ENCODE measurements at regions not wholly inside any gene's neighbourhood (a gene's known extent, or its start where the extent isn't known, plus 50 kb on each side); places are given as distances from the start of the nearest gene placed in this dataset.
"Not testable (repeated sequence)": the region's sequence is repeated elsewhere in the genome, so short reads cannot be mapped to it uniquely, and the experiment has no call there.

DNA sequence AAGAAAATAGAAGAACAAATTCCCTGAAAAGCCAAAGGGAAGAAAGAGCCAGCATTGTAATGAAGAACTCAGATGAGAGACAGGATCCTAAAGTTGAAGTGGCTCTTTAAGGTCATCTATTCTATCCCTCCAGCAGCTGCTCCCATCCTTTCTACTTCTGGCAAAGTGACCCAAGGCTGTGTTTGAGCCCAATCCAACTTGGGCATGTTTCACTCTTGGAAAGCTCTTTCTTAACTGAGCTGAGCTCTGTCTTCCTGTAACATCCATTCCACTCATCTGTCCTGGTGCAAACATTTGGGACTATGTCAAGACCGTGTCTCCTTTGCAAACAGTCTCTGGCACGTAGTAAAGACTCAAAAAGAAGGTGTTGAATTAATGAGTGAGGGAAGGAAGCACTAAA lies 298.1 kb upstream of the IGF1R start:
- Histone ChIP-seq H3K9ac (ENCODE audit: insufficient read depth, low read length) (no peak overlapping the region), H3K79me2 (ENCODE audit: control insufficient read depth, insufficient read depth, low read length) (no peaks in the 10 kb centered on the region), H3K4me1 (ENCODE audit: control insufficient read depth, extremely low read depth, insufficient read depth, low read length) (no peaks in the 10 kb centered on the region), H3K4me3 (replicated peaks in 1 of 4; ENCODE audit: control extremely low read depth in 1 of 4, insufficient read depth in 1 of 4, low read depth in 3 of 4, low read length in 4 of 4) (no peak overlapping the region), H3K9me3 (ENCODE audit: control insufficient read depth, insufficient read depth, low read depth, low read length) (no peaks in the 10 kb centered on the region), H2AFZ (ENCODE audit: low read length) (no peak overlapping the region), H3K27me3 (ENCODE audit: control insufficient read depth, insufficient read depth, low read length) (no peaks in the 10 kb centered on the region), H3K27ac (ENCODE audit: insufficient read depth, low read length) (no peak overlapping the region), H3K36me3 (ENCODE audit: control insufficient read depth, insufficient read depth, low read length) (no peaks in the 10 kb centered on the region), H4K20me1 (ENCODE audit: control insufficient read depth, extremely low read depth, insufficient read depth, low read length) (no peaks in the 10 kb centered on the region), H3K4me2 (ENCODE audit: extremely low read depth, insufficient read depth, low read length) (no peak overlapping the region)
- TF ChIP-seq EZH2 (IDR thresholded peaks at IDR 0.05; ENCODE audit: low read length, missing control alignments), result no peak
- TF ChIP-seq, protein P1, sequence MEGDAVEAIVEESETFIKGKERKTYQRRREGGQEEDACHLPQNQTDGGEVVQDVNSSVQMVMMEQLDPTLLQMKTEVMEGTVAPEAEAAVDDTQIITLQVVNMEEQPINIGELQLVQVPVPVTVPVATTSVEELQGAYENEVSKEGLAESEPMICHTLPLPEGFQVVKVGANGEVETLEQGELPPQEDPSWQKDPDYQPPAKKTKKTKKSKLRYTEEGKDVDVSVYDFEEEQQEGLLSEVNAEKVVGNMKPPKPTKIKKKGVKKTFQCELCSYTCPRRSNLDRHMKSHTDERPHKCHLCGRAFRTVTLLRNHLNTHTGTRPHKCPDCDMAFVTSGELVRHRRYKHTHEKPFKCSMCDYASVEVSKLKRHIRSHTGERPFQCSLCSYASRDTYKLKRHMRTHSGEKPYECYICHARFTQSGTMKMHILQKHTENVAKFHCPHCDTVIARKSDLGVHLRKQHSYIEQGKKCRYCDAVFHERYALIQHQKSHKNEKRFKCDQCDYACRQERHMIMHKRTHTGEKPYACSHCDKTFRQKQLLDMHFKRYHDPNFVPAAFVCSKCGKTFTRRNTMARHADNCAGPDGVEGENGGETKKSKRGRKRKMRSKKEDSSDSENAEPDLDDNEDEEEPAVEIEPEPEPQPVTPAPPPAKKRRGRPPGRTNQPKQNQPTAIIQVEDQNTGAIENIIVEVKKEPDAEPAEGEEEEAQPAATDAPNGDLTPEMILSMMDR (conservative IDR thresholded peaks at IDR 0.05 in 1 of 2, IDR thresholded peaks at IDR 0.05 in 1 of 2; ENCODE audit: low read depth in 1 of 2, low read length in 2 of 2), result no peak
- DNase-seq (ENCODE audit: low read depth in 2 of 2), result no peak

DNA sequence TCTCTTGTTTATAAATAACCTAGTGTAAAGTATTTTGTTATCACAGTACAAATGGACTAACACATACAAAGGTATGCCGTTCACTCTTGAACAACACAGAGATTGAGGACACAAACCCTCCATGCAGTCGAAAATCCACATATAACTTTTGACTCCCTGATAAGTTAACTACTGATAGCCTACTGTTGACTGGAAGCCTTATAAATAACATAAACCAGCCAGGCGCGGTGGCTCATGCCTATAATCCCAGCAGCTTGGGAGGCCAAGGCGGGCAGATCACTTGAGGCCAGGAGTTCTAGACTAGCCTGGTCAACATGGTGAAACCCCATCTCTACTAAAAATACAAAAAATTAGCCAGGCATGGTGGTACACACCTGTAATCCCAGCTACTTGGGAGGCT lies 290.1 kb upstream of the IGF1R start:
- not testable (repeated sequence) for H3K4me1 ChIP-seq (ENCODE audit: control insufficient read depth, extremely low read depth, insufficient read depth, low read length); H3K27me3 ChIP-seq (ENCODE audit: control insufficient read depth, insufficient read depth, low read length); H3K79me2 ChIP-seq (ENCODE audit: control insufficient read depth, insufficient read depth, low read length); H4K20me1 ChIP-seq (ENCODE audit: control insufficient read depth, extremely low read depth, insufficient read depth, low read length); H3K9ac ChIP-seq (ENCODE audit: insufficient read depth, low read length); H3K36me3 ChIP-seq (ENCODE audit: control insufficient read depth, insufficient read depth, low read length); H3K9me3 ChIP-seq (ENCODE audit: control insufficient read depth, insufficient read depth, low read depth, low read length); DNase-seq (ENCODE audit: low read depth in 2 of 2); H2AFZ ChIP-seq (ENCODE audit: low read length); H3K4me2 ChIP-seq (ENCODE audit: extremely low read depth, insufficient read depth, low read length); H3K27ac ChIP-seq (ENCODE audit: insufficient read depth, low read length); H3K4me3 ChIP-seq (replicated peaks in 1 of 4; ENCODE audit: control extremely low read depth in 1 of 4, insufficient read depth in 1 of 4, low read depth in 3 of 4, low read length in 4 of 4)

DNA sequence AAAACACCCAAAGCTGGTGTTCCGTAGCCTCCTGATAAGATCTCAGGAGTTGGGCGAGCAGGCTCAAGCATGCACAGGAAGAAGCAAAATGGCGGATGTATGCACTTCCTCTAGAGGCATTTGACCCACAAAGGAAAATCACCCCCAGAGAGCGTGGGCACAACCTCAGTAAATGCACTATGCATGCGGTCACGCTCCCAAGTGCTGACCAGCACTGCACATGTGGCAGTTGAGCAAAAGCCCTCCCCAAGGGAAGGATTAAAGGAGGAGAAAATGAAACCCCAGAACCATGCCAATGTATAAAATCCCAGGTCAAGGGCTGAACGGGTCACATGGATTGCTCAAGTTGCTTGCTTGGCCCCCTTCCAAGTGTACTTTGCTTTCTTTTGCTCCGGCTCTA lies 289.4 kb upstream of the IGF1R start:
- TF ChIP-seq EZH2 (IDR thresholded peaks at IDR 0.05; ENCODE audit: low read length, missing control alignments), result no peak
- TF ChIP-seq, protein P1 (conservative IDR thresholded peaks at IDR 0.05 in 1 of 2, IDR thresholded peaks at IDR 0.05 in 1 of 2; ENCODE audit: low read depth in 1 of 2, low read length in 2 of 2), result no peak
- H3K27me3 ChIP-seq (ENCODE audit: control insufficient read depth, insufficient read depth, low read length), result no peaks in the 10 kb centered on the region
- H3K79me2 ChIP-seq (ENCODE audit: control insufficient read depth, insufficient read depth, low read length), result no peaks in the 10 kb centered on the region
- H3K27ac ChIP-seq (ENCODE audit: insufficient read depth, low read length), result no peak overlapping the region
- no peaks in the 10 kb centered on the region for H3K36me3 ChIP-seq (ENCODE audit: control insufficient read depth, insufficient read depth, low read length)
- H2AFZ ChIP-seq (ENCODE audit: low read length), result no peak overlapping the region
- no peaks in the 10 kb centered on the region for H4K20me1 ChIP-seq (ENCODE audit: control insufficient read depth, extremely low read depth, insufficient read depth, low read length)
- no peak for DNase-seq (ENCODE audit: low read depth in 2 of 2)
- no peak overlapping the region for H3K4me2 ChIP-seq (ENCODE audit: extremely low read depth, insufficient read depth, low read length)
- no peaks in the 10 kb centered on the region for H3K9me3 ChIP-seq (ENCODE audit: control insufficient read depth, insufficient read depth, low read depth, low read length)
- no peak overlapping the region for H3K9ac ChIP-seq (ENCODE audit: insufficient read depth, low read length)
- no peaks in the 10 kb centered on the region for H3K4me1 ChIP-seq (ENCODE audit: control insufficient read depth, extremely low read depth, insufficient read depth, low read length)
- no peak overlapping the region for H3K4me3 ChIP-seq (replicated peaks in 1 of 4; ENCODE audit: control extremely low read depth in 1 of 4, insufficient read depth in 1 of 4, low read depth in 3 of 4, low read length in 4 of 4)

DNA sequence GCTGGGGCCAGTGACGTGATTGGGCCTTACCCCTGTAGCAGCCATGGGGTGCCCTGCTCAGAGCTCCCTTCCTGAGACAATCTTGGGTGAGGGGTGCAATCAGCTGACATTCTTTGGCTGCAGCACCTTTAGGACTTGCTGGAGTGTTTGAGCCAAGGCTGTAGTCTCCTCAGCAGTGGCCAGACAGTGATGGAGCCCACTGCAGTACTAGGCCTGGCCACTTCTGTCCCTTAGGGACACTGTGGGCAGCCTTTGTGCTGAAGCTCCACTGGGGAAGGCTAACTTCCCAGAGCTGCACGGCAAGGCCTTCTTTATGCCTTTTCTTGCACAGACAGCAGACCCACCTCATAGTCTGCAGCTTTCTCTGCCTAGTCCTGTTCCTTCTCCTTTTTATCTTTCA lies 284.9 kb upstream of the IGF1R start:
- Histone ChIP-seq H3K79me2 (ENCODE audit: control insufficient read depth, insufficient read depth, low read length) (no peaks in the 10 kb centered on the region), H3K4me1 (ENCODE audit: control insufficient read depth, extremely low read depth, insufficient read depth, low read length) (no peaks in the 10 kb centered on the region), H3K27me3 (ENCODE audit: control insufficient read depth, insufficient read depth, low read length) (no peaks in the 10 kb centered on the region), H3K4me3 (replicated peaks in 1 of 4; ENCODE audit: control extremely low read depth in 1 of 4, insufficient read depth in 1 of 4, low read depth in 3 of 4, low read length in 4 of 4) (no peak overlapping the region), H4K20me1 (ENCODE audit: control insufficient read depth, extremely low read depth, insufficient read depth, low read length) (no peaks in the 10 kb centered on the region), H3K4me2 (ENCODE audit: extremely low read depth, insufficient read depth, low read length) (no peak overlapping the region), H3K27ac (ENCODE audit: insufficient read depth, low read length) (no peak overlapping the region), H3K36me3 (ENCODE audit: control insufficient read depth, insufficient read depth, low read length) (no peaks in the 10 kb centered on the region), H3K9ac (ENCODE audit: insufficient read depth, low read length) (no peak overlapping the region), H2AFZ (ENCODE audit: low read length) (no peak overlapping the region), H3K9me3 (ENCODE audit: control insufficient read depth, insufficient read depth, low read depth, low read length) (no peaks in the 10 kb centered on the region)
- TF ChIP-seq, protein P1 (conservative IDR thresholded peaks at IDR 0.05 in 1 of 2, IDR thresholded peaks at IDR 0.05 in 1 of 2; ENCODE audit: low read depth in 1 of 2, low read length in 2 of 2), result no peak
- TF ChIP-seq EZH2 (IDR thresholded peaks at IDR 0.05; ENCODE audit: low read length, missing control alignments), result no peak
- no peak for DNase-seq (ENCODE audit: low read depth in 2 of 2)
